H9 (cell line): ENCODE measurements at regions not wholly inside any gene's neighbourhood (a gene's known extent, or its start where the extent isn't known, plus 50 kb on each side); places are given as distances from the start of the nearest gene placed in this dataset.

ENCODE experiments used
- DNase-seq: peaks from one replicate; pipeline ENCODE4 v3.0.0-alpha.2; 2017
- H2AFZ ChIP-seq: one replicate; pipeline ENCODE4 v1.6.1; 2013; ENCODE audit warnings: mild to moderate bottlenecking, low read length, control low read depth, moderate library complexity
- H2AK5ac ChIP-seq: 2 replicates; pipeline ENCODE4 v1.6.1; 2013; ENCODE audit warnings: low read length, control low read depth, mixed read lengths; ENCODE audit not compliant: insufficient read length
- H2BK120ac ChIP-seq: one replicate; pipeline ENCODE4 v1.6.1; 2013; ENCODE audit warnings: low read depth, mild to moderate bottlenecking, low read length, control low read depth, inconsistent platforms; ENCODE audit not compliant: poor library complexity, severe bottlenecking
- H2BK12ac ChIP-seq: 2 replicates; pipeline ENCODE4 v1.6.1; 2013; ENCODE audit warnings: low read length, control low read depth, mixed read lengths, low read depth; ENCODE audit not compliant: insufficient read length
- H2BK15ac ChIP-seq: 2 replicates; pipeline ENCODE4 v1.6.1; 2013; ENCODE audit warnings: low read depth, low read length, control low read depth
- H2BK20ac ChIP-seq: one replicate; pipeline ENCODE4 v1.6.1; 2013; ENCODE audit warnings: low read depth, mild to moderate bottlenecking, low read length, control low read depth, inconsistent platforms; ENCODE audit not compliant: poor library complexity, severe bottlenecking
- H2BK5ac ChIP-seq: 2 replicates; pipeline ENCODE4 v1.6.1; 2013; ENCODE audit warnings: low read length, control low read depth, mixed read lengths; ENCODE audit not compliant: insufficient read length
- H3K14ac ChIP-seq: 2 replicates; pipeline ENCODE4 v1.6.1; 2013; ENCODE audit warnings: low read length, control low read depth; ENCODE audit not compliant: insufficient read depth
- H3K18ac ChIP-seq: 2 replicates; pipeline ENCODE4 v1.6.1; 2013; ENCODE audit warnings: low read depth, mild to moderate bottlenecking, mixed read lengths, low read length, control low read depth; ENCODE audit not compliant: insufficient read length
- H3K23ac ChIP-seq: 2 replicates; pipeline ENCODE4 v1.6.1; 2013; ENCODE audit warnings: low read length, control low read depth, mixed read lengths, low read depth; ENCODE audit not compliant: insufficient read length
- H3K23me2 ChIP-seq: 2 replicates; pipeline ENCODE4 v1.6.1; 2013; ENCODE audit warnings: low read depth, mild to moderate bottlenecking, mixed read lengths, low read length, control low read depth; ENCODE audit not compliant: insufficient read length, poor library complexity, severe bottlenecking
- H3K27ac ChIP-seq: 2 replicates; pipeline ENCODE4 v1.5.1; 2013; ENCODE audit warnings: low read length, control low read depth, mixed read lengths, low read depth; ENCODE audit not compliant: insufficient read length
- H3K27me3 ChIP-seq: 2 replicates; pipeline ENCODE4 v1.6.1; 2013; ENCODE audit warnings: low read length, control low read depth, inconsistent platforms; ENCODE audit not compliant: insufficient read depth
- H3K4ac ChIP-seq: 2 replicates; pipeline ENCODE4 v1.6.1; 2013; ENCODE audit warnings: low read depth, mild to moderate bottlenecking, control low read depth, inconsistent platforms, low read length, moderate library complexity
- H3K4me1 ChIP-seq: 2 replicates; pipeline ENCODE4 v1.6.1; 2013; ENCODE audit warnings: low read length, control low read depth, inconsistent platforms; ENCODE audit not compliant: insufficient read depth
- H3K4me2 ChIP-seq: 2 replicates; pipeline ENCODE4 v1.6.1; 2013; ENCODE audit warnings: low read length, control low read depth, mixed read lengths; ENCODE audit not compliant: insufficient read length, insufficient read depth
- H3K56ac ChIP-seq: 2 replicates; pipeline ENCODE4 v1.6.1; 2013; ENCODE audit warnings: low read depth, mild to moderate bottlenecking, mixed read lengths, low read length, control low read depth; ENCODE audit not compliant: insufficient read length
- H3K79me1 ChIP-seq: 2 replicates; pipeline ENCODE4 v1.6.1; 2013; ENCODE audit warnings: low read depth, mild to moderate bottlenecking, moderate library complexity, low read length, control low read depth, inconsistent platforms; ENCODE audit not compliant: insufficient read depth, poor library complexity, severe bottlenecking
- H3K79me2 ChIP-seq: 2 replicates; pipeline ENCODE4 v1.6.1; 2013; ENCODE audit warnings: low read length, control low read depth, inconsistent platforms; ENCODE audit not compliant: insufficient read depth
- H3K9ac ChIP-seq: 2 replicates; pipeline ENCODE4 v1.6.1; 2013; ENCODE audit warnings: low read length, control low read depth, mixed read lengths; ENCODE audit not compliant: insufficient read length; ENCODE audit errors: extremely low read depth
- H3K9me3 ChIP-seq: one replicate; pipeline ENCODE4 v1.6.1; 2013; ENCODE audit warnings: low read depth, low read length, inconsistent platforms; ENCODE audit not compliant: control insufficient read depth
- H3T11ph ChIP-seq: one replicate; pipeline ENCODE4 v1.6.1; 2013; ENCODE audit warnings: mild to moderate bottlenecking, low read length, control low read depth, inconsistent platforms
- H4K20me1 ChIP-seq: one replicate; pipeline ENCODE4 v1.6.1; 2013; ENCODE audit not compliant: control insufficient read depth, insufficient read length, insufficient read depth
- H4K5ac ChIP-seq: 2 replicates; pipeline ENCODE4 v1.6.1; 2013; ENCODE audit warnings: low read depth, mild to moderate bottlenecking, mixed read lengths, low read length, control low read depth; ENCODE audit not compliant: insufficient read length
- H4K8ac ChIP-seq: replicated peaks from 2 replicates; pipeline ENCODE4 v1.6.1; 2013; ENCODE audit warnings: low read length, control low read depth, mixed read lengths, low read depth; ENCODE audit not compliant: insufficient read length
- H4K91ac ChIP-seq: 2 replicates; pipeline ENCODE4 v1.6.1; 2013; ENCODE audit warnings: low read depth, mild to moderate bottlenecking, moderate library complexity, mixed read lengths, low read length, control low read depth; ENCODE audit not compliant: insufficient read length
- H3K27ac Mint-ChIP-seq, 3 experiments: 2 replicates in 2 of 3; 3 replicates in 1 of 3; pipeline ENCODE4 v1.8.0; 2020 to 2021; ENCODE audit warnings: mixed read lengths in 3 of 3, mild to moderate bottlenecking in 1 of 3, moderate library complexity in 1 of 3
- H3K27me3 Mint-ChIP-seq: 2 replicates; pipeline ENCODE4 v1.8.0; 2021; ENCODE audit warnings: low read depth, mild to moderate bottlenecking, moderate library complexity, mixed read lengths
- H3K36me3 Mint-ChIP-seq, 3 experiments: 2 replicates in 2 of 3; 3 replicates in 1 of 3; pipeline ENCODE4 v1.8.0; 2020 to 2021; ENCODE audit warnings: low read depth in 3 of 3, mixed read lengths in 3 of 3; ENCODE audit not compliant: insufficient read depth in 1 of 3
- H3K4me1 Mint-ChIP-seq, 2 experiments: 2 replicates each; pipeline ENCODE4 v1.8.0; 2020; ENCODE audit warnings: mixed read lengths in 2 of 2
- H3K4me3 Mint-ChIP-seq, 2 experiments: 2 replicates in 1 of 2; 3 replicates in 1 of 2; pipeline ENCODE4 v1.8.0; 2020 to 2021; ENCODE audit warnings: mild to moderate bottlenecking in 2 of 2, mixed read lengths in 2 of 2, moderate library complexity in 1 of 2
- H3K9me3 Mint-ChIP-seq, 2 experiments: 2 replicates in 1 of 2; 3 replicates in 1 of 2; pipeline ENCODE4 v1.8.0; 2020; ENCODE audit warnings: mild to moderate bottlenecking in 2 of 2, mixed read lengths in 2 of 2, moderate library complexity in 1 of 2
- CTCF ChIP-seq: fragments of 200-600 bp; sonication (generic); conservative IDR thresholded peaks from 3 replicates; pipeline ENCODE4 v1.8.0; 2021; ENCODE audit warnings: antibody characterized with exemption, mild to moderate bottlenecking
- WGBS: extraction: QIAGEN DNeasy Blood & Tissue Kit; methylation state at CpG from one replicate; pipeline ENCODE4 v1.1.7; 2013; ENCODE audit warnings: missing lambda C conversion rate, low lambda C conversion rate, mixed read lengths; ENCODE audit not compliant: insufficient read length; ENCODE audit errors: extremely low coverage; 5-methylcytosine and 5-hydroxymethylcytosine counted together

DNA sequence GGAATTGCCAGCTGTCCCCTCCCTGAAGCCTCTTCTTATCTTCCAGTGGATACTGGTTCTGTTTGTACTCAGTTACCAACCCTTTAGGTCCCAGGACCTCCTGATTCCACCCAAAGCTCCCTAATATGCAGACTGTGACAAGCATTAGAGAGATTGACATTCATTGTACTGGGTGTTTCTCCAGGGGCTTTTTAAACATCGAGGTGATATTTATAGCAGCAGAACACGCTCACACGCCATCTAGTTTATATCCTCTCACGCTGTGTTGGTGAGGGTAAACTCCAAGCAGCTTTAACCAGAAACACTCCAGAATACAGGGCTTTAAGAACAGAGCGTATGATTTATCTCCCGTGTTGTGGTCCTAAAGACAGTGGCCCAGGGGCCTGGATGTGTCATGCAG, 238.4 kb downstream of the IRF8 start:
- Histone ChIP-seq H4K20me1 (no peaks in the 10 kb centered on the region), H4K5ac (no peak overlapping the region), H2BK120ac (no peak overlapping the region), H2BK20ac (no peak overlapping the region), H2BK5ac (no peak overlapping the region), H3K27me3 (no peaks in the 10 kb centered on the region), H3K4me1 (no peaks in the 10 kb centered on the region), H3K79me1 (no peaks in the 10 kb centered on the region), H3K14ac (no peak overlapping the region), H4K8ac (no peak overlapping the region), H3T11ph (no peak overlapping the region), H3K23me2 (no peaks in the 10 kb centered on the region), H3K4me2 (no peak overlapping the region), H2BK12ac (no peak overlapping the region), H3K27ac (no peak overlapping the region), H2AK5ac (no peak overlapping the region), H2BK15ac (no peak overlapping the region), H4K91ac (no peak overlapping the region), H3K18ac (no peak overlapping the region), H3K79me2 (no peaks in the 10 kb centered on the region), H3K9ac (no peak overlapping the region), H2AFZ (no peak overlapping the region), H3K56ac (no peak overlapping the region), H3K4ac (no peak overlapping the region), H3K23ac (no peak overlapping the region), H3K9me3 (no peaks in the 10 kb centered on the region)
- WGBS = no CpG with 5 or more reads among the region's 6 CpGs
- Mint-ChIP-seq H3K36me3 (no peaks in the 10 kb centered on the region; a peak in 1 of 7 replicates), H3K27me3 (peaks cover 61% of the 10 kb centered on the region), H3K4me3 (no peak overlapping the region), H3K4me1 (no peaks in the 10 kb centered on the region), H3K9me3 (no peaks in the 10 kb centered on the region), H3K27ac (no peak overlapping the region)
- TF ChIP-seq CTCF = no peak
- DNase-seq = no peak
